Amniotic epithelial cell (primary cell): ENCODE measurements at regions not wholly inside any gene's neighbourhood (a gene's known extent, or its start where the extent isn't known, plus 50 kb on each side); places are given as distances from the start of the nearest gene placed in this dataset.

Source experiments
- DNase-seq: peaks from one replicate; pipeline ENCODE4 v3.0.0-alpha.2; 2010; ENCODE audit warnings: low read depth

- no peak for DNase-seq
These were observed 206.0 kb upstream of the PLEKHG7 start for GRCh38 chr12:92496790-92497189.

GRCh38 chr12:92495108-92495507 lies 207.7 kb upstream of the PLEKHG7 start:
- no peak for DNase-seq

GRCh38 chr12:92493816-92494215 lies 209.0 kb upstream of the PLEKHG7 start:
- no peak for DNase-seq

- DNase-seq, result no peak
These were observed 209.8 kb upstream of the PLEKHG7 start for GRCh38 chr12:92492995-92493394.

GRCh38 chr12:92492291-92492690 lies 210.5 kb upstream of the PLEKHG7 start:
- no peak for DNase-seq

GRCh38 chr12:92489781-92490180 lies 213.0 kb upstream of the PLEKHG7 start:
- no peak for DNase-seq

- DNase-seq, result no peak
These were observed 214.1 kb upstream of the PLEKHG7 start for GRCh38 chr12:92488735-92489134.

- no peak for DNase-seq
These were observed 215.7 kb upstream of the PLEKHG7 start for GRCh38 chr12:92487138-92487485.

GRCh38 chr12:92486443-92487137 lies 216.2 kb upstream of the PLEKHG7 start:
- no peak for DNase-seq

- DNase-seq, result no peak
These were observed 217.1 kb upstream of the PLEKHG7 start for GRCh38 chr12:92485351-92486348.

- no peak for DNase-seq
These were observed 220.2 kb upstream of the PLEKHG7 start for GRCh38 chr12:92482599-92482998.

- no peak for DNase-seq
These were observed 221.7 kb upstream of the PLEKHG7 start for GRCh38 chr12:92481066-92481465.

GRCh38 chr12:92478692-92479091 lies 224.1 kb upstream of the PLEKHG7 start:
- no peak for DNase-seq

- no peak for DNase-seq
These were observed 225.9 kb upstream of the PLEKHG7 start for GRCh38 chr12:92476844-92477243.

GRCh38 chr12:92473564-92473963 lies 229.2 kb upstream of the PLEKHG7 start:
- no peak for DNase-seq

- DNase-seq, result no peak
These were observed 230.6 kb upstream of the PLEKHG7 start for GRCh38 chr12:92472201-92472600.

- DNase-seq, result no peak
These were observed 231.2 kb upstream of the PLEKHG7 start for GRCh38 chr12:92471551-92471950.

GRCh38 chr12:92470608-92471021 lies 232.2 kb upstream of the PLEKHG7 start:
- DNase-seq, result no peak

GRCh38 chr12:92469837-92470236 lies 233.0 kb upstream of the PLEKHG7 start:
- peak; percentile 29 for DNase-seq

- DNase-seq, result peak; percentile 95
These were observed 234.3 kb upstream of the PLEKHG7 start for GRCh38 chr12:92468358-92469020.

- DNase-seq, result peak; percentile 76
These were observed 234.9 kb upstream of the PLEKHG7 start for GRCh38 chr12:92467886-92468285.
